CD4-positive, alpha-beta T cell treated with Interleukin-15 for 4 hours (primary cell): ENCODE measurements at regions not wholly inside any gene's neighbourhood (a gene's known extent, or its start where the extent isn't known, plus 50 kb on each side); places are given as distances from the start of the nearest gene placed in this dataset.
"Not testable (repeated sequence)": the region's sequence is repeated elsewhere in the genome, so short reads cannot be mapped to it uniquely, and the experiment has no call there.

Experiments
- DNase-seq: peaks from one replicate; pipeline ENCODE4 v3.0.0-alpha.2; 2020; ENCODE audit warnings: low spot score

DNA sequence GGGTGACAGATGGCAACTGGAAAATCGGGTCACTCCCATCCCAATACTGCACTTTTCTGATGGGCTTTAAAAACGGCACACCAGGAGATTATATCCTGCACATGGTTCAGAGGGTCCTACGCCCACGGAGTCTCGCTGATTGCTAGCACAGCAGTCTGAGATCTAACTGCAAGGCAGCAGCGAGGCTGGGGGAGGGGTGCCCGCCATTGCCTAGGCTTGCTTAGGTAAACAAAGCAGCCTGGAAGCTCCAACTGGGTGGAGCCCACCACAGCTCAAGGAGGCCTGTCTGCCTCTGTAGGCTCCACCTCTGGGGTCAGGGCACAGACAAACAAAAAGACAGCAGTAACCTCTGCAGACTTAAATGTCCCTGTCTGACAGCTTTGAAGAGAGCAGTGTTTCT lies 158.7 kb upstream of the MOCS2 start:
- not testable (repeated sequence) for DNase-seq

DNA sequence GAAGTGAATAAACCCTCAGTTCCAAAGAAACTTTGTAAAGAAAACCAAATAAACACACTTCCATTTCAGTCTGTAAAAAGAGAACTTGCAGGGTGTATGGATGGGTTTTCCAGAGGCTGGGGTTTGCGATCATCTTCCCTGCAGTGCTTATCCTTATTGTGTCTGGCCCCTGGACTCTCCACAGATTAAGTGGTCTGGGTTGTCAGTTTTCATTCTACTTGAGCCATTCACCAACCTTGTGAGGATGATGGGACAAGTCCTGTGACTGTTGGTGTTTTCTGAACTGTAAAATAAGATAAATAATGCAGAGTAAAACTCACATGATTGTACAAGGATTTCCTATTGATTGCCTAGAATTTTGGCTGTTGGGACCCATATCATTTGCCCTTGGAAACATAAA lies 166.1 kb upstream of the MOCS2 start:
- no peak for DNase-seq

GRCh38 chr5:53276825-53277224 lies 167.3 kb upstream of the MOCS2 start:
- no peak for DNase-seq

DNA sequence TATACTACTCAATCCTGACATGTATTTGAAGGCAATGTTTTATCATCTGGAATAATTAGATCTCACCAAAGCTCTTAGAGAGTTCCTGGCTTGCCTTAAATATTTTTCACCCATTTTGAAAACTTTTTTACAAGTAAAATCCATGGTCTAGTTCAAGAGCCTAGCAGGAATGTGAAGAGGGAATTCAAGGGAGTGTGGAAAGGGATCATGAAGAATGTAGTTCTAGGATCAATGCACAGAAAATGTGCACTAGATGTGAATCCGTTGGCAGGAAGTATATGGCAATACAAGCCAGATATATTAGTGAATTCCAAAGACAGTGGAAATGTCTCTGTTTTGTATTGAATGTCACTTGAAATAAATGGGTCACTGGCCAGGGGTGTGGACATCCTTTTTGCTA lies 167.9 kb upstream of the MOCS2 start:
- DNase-seq, result no peak

- no peak for DNase-seq
Observed at GRCh38 chr5:53287573-53287972, 178.0 kb upstream of the MOCS2 start.

- DNase-seq, result no peak
Observed at GRCh38 chr5:53288511-53288910, 179.0 kb upstream of the MOCS2 start.

DNA sequence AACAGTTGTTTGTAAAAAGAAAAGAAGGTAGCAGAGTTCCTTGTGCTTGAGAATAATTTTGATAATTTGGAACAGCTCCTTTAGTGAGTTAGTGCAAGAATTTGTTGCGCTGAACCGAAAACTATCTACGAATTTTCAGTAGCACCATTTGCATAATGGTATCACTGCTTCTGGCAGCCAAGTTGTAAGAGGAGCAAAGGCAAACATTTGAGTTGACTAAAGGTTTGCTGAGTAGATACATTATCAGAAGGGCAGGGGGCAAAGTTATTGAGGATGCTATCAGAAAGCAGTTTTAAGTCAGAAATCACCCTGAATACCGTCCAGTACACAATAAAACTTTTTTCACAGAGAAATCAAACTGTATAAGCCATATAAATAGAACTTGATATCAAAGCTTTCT lies 181.5 kb upstream of the MOCS2 start:
- no peak for DNase-seq

GRCh38 chr5:53291528-53291927 lies 182.0 kb upstream of the MOCS2 start:
- no peak for DNase-seq

- no peak for DNase-seq
Observed at GRCh38 chr5:53298841-53299240, 181.6 kb upstream of the FST start.

- no peak for DNase-seq
Observed at GRCh38 chr5:53302529-53302928, 177.9 kb upstream of the FST start.

DNA sequence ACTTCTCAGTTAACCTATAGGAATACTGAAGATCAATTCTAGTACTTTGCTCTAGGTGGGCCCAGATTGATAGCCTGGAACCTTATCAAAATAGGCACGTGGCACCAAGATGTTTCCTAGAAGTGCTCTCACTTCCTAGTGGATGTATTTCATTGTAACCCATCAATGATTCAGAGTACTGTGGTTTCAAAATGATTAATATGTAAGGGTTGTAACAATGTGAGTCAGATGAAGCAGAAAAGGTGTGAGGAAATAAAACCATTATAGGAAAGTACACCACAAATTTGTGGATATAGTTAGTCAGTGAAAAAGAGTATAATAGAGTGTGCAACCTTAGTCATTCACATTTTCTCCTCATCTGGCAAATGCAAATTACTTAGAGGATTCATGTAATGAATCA lies 177.3 kb upstream of the FST start:
- no peak for DNase-seq

DNA sequence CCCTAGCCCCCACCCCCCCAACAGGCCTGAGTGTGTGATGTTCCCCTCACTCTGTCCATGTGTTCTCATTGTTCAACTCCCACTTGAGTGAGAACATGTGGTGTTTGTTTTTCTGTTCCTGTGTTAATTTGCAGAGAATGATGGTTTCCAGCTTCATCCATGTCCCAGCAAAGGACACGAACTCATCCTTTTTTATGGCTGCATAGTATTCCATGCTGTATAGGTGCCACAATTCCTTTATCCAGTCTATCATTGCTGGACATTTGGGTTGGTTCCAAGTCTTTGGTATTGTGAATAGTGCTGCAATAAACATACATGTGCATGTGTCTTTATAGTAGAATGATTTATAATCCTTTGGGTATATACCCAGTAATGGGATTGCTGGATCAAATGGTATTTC lies 175.1 kb upstream of the FST start:
- DNase-seq, result not testable (repeated sequence)

- no peak for DNase-seq
Observed at GRCh38 chr5:53309653-53310052, 170.8 kb upstream of the FST start.

DNA sequence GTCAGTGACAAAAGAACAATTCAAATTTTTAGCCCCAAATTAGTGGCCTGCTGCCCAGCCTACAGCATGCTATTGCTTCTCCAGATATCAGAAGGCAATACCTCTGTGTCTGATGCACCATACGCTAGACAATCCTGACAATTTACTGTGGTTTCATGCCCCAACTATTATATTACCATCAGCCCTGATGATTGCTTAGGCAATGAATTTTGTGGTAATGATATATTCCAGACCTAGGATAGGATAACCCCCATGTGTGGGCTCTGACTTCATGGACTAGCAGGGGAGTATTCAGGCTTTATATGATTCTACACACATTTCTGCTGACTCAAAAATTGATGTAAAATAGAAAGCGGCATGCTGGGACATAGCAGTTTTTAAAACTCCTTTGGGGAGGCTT lies 168.7 kb upstream of the FST start:
- no peak for DNase-seq

DNA sequence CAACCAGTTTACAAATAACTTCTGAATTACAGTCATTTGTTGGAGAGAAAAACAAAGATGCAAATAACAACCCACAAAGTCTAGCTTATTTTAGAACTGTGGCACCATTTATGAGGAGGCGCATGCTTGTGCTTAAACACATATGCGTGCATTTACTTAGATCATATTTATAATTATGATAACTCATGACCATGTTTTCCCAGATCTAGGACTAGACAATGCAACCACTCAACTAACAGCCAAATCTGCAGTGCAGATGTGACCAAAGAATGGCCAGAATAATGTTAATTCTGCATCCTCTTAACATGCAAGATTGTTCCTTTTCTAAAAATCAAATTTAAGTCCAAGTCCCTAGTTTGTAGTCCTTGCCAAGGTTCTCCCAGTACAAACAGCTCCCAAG lies 167.3 kb upstream of the FST start:
- no peak for DNase-seq

GRCh38 chr5:53318303-53318702 lies 162.1 kb upstream of the FST start:
- no peak for DNase-seq

- DNase-seq, result no peak
Observed at GRCh38 chr5:53319315-53319714, 161.1 kb upstream of the FST start.

DNA sequence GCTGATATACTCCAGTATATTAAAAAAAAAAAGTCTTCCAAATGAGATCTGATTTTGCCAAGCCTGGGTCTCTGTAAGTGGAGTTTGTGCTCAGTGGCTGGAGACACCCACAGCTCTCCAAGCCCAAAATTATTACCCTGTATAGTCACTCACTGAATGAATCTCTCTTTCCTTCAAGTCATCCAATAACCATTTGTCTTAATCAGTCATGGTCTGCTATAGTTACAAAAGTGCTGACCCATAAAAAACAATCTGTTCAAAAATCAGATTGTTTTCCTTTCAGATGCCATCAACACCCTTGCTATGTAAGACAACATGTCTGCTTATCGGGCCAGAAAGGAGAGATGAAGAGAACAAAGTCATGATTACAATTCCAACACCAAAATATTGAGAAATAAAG lies 159.4 kb upstream of the FST start:
- no peak for DNase-seq

GRCh38 chr5:53321721-53322120 lies 158.7 kb upstream of the FST start:
- no peak for DNase-seq

DNA sequence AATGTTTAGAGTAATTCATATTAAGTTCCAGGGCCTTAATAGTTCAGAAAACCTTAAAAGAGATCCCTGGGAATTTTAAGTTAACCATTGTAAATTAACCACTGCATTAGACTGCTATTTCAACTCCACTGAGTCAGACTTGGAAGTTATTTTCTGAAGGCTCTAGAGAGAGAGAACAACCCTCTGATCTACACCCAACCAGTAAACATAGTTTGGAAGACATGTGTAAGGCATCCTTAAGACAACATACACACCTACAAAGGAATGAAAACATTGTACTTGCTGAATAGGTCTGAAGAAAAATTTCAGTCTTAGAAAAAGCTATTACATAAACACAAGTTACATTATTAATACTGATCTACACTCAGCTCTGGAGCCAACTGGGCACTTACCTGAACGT lies 158.2 kb upstream of the FST start:
- no peak for DNase-seq

GRCh38 chr5:53323511-53323910 lies 156.9 kb upstream of the FST start:
- no peak for DNase-seq

DNA sequence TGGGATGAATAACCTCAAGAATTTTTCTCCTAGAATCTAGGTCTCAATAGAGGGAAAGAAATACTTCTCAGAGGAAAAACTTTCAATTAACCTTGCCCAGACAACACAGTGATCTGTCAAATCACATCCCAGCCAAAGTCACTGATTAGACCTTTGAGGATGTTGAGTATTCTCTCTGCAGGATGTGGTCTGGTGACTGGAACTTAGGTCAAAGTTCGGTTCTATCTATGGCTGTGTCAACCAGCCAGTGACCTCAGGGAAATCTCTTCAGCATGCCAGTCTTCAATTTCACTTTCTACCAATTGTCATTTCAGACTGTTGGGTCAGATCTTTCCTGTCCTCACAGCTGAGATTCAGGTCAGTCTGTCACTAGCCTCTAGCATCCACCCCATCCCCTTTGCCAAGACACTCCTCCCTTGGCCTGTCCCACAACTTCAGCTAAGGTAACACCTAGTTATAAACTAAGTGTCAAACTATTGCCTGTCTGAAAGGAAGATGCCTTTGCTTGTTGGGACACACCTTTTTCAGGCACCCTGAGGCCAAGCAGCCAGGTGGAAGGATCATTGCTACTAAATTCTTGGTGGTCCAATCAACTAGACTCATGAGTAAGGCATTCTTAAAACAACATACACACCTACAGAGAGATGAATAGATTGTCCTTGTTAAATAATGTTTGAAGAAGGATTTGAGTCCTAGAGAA lies 156.3 kb upstream of the FST start:
- DNase-seq, result no peak

- DNase-seq, result no peak
Observed at GRCh38 chr5:53326424-53327153, 153.8 kb upstream of the FST start.

- DNase-seq, result no peak
Observed at GRCh38 chr5:53327811-53328334, 152.6 kb upstream of the FST start.
